DOHH2 (cell line): ENCODE measurements at regions not wholly inside any gene's neighbourhood (a gene's known extent, or its start where the extent isn't known, plus 50 kb on each side); places are given as distances from the start of the nearest gene placed in this dataset.

Experiments used
- EZH2phosphoT487 ChIP-seq: fragments of 200-600 bp; sonication (generic); IDR thresholded peaks from 2 replicates; pipeline ENCODE4 v1.6.1; 2017; ENCODE audit warnings: borderline replicate concordance, mild to moderate bottlenecking, antibody characterized with exemption, low read length, moderate library complexity, mixed read lengths
- TF ChIP-seq, protein P1 (sequence below): fragments of 200-600 bp; sonication (generic); IDR thresholded peaks from one replicate; pipeline ENCODE4 v1.5.1; 2014; ENCODE audit warnings: antibody characterized with exemption, mild to moderate bottlenecking, low read depth, low read length; ENCODE audit not compliant: poor library complexity, severe bottlenecking

GRCh38 chr17:79490530-79490929 is 120.3 kb downstream of the RBFOX3 start:
- TF ChIP-seq, protein P1, sequence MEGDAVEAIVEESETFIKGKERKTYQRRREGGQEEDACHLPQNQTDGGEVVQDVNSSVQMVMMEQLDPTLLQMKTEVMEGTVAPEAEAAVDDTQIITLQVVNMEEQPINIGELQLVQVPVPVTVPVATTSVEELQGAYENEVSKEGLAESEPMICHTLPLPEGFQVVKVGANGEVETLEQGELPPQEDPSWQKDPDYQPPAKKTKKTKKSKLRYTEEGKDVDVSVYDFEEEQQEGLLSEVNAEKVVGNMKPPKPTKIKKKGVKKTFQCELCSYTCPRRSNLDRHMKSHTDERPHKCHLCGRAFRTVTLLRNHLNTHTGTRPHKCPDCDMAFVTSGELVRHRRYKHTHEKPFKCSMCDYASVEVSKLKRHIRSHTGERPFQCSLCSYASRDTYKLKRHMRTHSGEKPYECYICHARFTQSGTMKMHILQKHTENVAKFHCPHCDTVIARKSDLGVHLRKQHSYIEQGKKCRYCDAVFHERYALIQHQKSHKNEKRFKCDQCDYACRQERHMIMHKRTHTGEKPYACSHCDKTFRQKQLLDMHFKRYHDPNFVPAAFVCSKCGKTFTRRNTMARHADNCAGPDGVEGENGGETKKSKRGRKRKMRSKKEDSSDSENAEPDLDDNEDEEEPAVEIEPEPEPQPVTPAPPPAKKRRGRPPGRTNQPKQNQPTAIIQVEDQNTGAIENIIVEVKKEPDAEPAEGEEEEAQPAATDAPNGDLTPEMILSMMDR = no peak
- no peak for TF ChIP-seq EZH2phosphoT487
